Ramos (cell line): ENCODE measurements at regions not wholly inside any gene's neighbourhood (a gene's known extent, or its start where the extent isn't known, plus 50 kb on each side); places are given as distances from the start of the nearest gene placed in this dataset.
"Not testable (repeated sequence)": the region's sequence is repeated elsewhere in the genome, so short reads cannot be mapped to it uniquely, and the experiment has no call there.

Source experiments
- in situ Hi-C: fragments of 300-500 bp; cut with MboI; formaldehyde crosslinking; loops from one replicate; pipeline ENCODE4 v1.14.3; 2022; ENCODE audit warnings: low sequenced_read_pairs; ENCODE audit not compliant: unreplicated experiment

GRCh38 chr2:87311896-87312441 is 290.3 kb upstream of the PLGLB1 start:
- in situ Hi-C loops = not testable (repeated sequence)

- in situ Hi-C loops = not testable (repeated sequence)
These were observed 293.0 kb upstream of the PLGLB1 start for GRCh38 chr2:87314622-87315021.

- in situ Hi-C loops = not testable (repeated sequence)
These were observed 293.7 kb upstream of the PLGLB1 start for GRCh38 chr2:87315183-87315902.

- in situ Hi-C loops = not testable (repeated sequence)
These were observed 295.5 kb upstream of the PLGLB1 start for GRCh38 chr2:87317193-87317592.

GRCh38 chr2:87318814-87319491 is 297.3 kb upstream of the PLGLB1 start:
- in situ Hi-C loops = not testable (repeated sequence)

GRCh38 chr2:87319705-87320104 is 298.1 kb upstream of the PLGLB1 start:
- in situ Hi-C loops = not testable (repeated sequence)

GRCh38 chr2:87321201-87321600 is 299.6 kb upstream of the PLGLB1 start:
- in situ Hi-C loops = not testable (repeated sequence)

- in situ Hi-C loops = not testable (repeated sequence)
These were observed 302.8 kb upstream of the PLGLB1 start for GRCh38 chr2:87324335-87325041.

- in situ Hi-C loops = not testable (repeated sequence)
These were observed 303.6 kb upstream of the PLGLB1 start for GRCh38 chr2:87325042-87325910.

GRCh38 chr2:87325911-87326294 is 304.3 kb upstream of the PLGLB1 start:
- in situ Hi-C loops = not testable (repeated sequence)

- in situ Hi-C loops = not testable (repeated sequence)
These were observed 305.1 kb upstream of the PLGLB1 start for GRCh38 chr2:87326754-87327153.

- in situ Hi-C loops = not testable (repeated sequence)
These were observed 306.2 kb upstream of the PLGLB1 start for GRCh38 chr2:87327648-87328371.

GRCh38 chr2:87329529-87329928 is 307.9 kb upstream of the PLGLB1 start:
- in situ Hi-C loops = not testable (repeated sequence)

GRCh38 chr2:87330486-87330885 is 308.8 kb upstream of the PLGLB1 start:
- in situ Hi-C loops = not testable (repeated sequence)

GRCh38 chr2:87331940-87332583 is 310.4 kb upstream of the PLGLB1 start:
- in situ Hi-C loops = not testable (repeated sequence)

GRCh38 chr2:87334888-87335287 is 313.2 kb upstream of the PLGLB1 start:
- in situ Hi-C loops = not testable (repeated sequence)

- in situ Hi-C loops = not testable (repeated sequence)
These were observed 317.4 kb upstream of the PLGLB1 start for GRCh38 chr2:87338998-87339397.

GRCh38 chr2:87341601-87342014 is 320.0 kb upstream of the PLGLB1 start:
- in situ Hi-C loops = not testable (repeated sequence)

- in situ Hi-C loops = not testable (repeated sequence)
These were observed 320.5 kb upstream of the PLGLB1 start for GRCh38 chr2:87342175-87342574.
